ENCODE measurements at regions not wholly inside any gene's neighbourhood (a gene's known extent, or its start where the extent isn't known, plus 50 kb on each side); places are given as distances from the start of the nearest gene placed in this dataset.

GRCh38 chr13:60852886-60853285, 455.9 kb downstream of the TDRD3 start (continued):
- no peak for TF ChIP-seq MXD4 (CRISPR knock-in tag; IDR thresholded peaks at IDR 0.05; ENCODE audit: borderline replicate concordance)

DNA sequence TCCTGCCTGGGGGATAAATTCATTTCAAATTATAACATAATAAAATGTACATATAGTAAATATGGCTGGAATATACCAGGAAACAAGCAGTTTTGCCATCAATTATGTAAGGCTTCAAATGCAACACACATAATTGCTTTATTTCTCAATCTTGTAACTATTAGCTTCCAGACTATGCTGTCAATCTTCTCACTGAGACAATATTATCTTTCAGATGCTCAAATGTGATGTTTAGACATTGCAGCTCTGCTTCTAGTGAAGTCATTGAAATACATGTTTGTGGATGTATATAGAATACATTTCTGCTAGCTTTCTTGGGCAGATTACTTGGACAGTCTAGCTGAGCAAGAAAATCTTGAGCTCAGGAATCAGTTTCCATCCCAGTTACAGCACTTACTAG, 454.4 kb downstream of the TDRD3 start:
- peaks cover 5% of the 10 kb centered on the region for H3K27me3 Mint-ChIP-seq (ENCODE audit: low read depth)
- ATAC-seq (no peak), DNase-seq (ENCODE audit: low spot score) (no peak)
- ChIA-PET POLR2A (no interaction called here), CTCF (no interaction called here)
- H3K27ac Mint-ChIP-seq = no peak overlapping the region
- H3K9me3 Mint-ChIP-seq = peaks cover 43% of the 10 kb centered on the region
- peaks cover 26% of the 10 kb centered on the region for H3K36me3 Mint-ChIP-seq
- TF ChIP-seq SMAD3 (CRISPR knock-in tag; IDR thresholded peaks at IDR 0.05; ENCODE audit: borderline replicate concordance) = no peak
- TF ChIP-seq, protein P1, sequence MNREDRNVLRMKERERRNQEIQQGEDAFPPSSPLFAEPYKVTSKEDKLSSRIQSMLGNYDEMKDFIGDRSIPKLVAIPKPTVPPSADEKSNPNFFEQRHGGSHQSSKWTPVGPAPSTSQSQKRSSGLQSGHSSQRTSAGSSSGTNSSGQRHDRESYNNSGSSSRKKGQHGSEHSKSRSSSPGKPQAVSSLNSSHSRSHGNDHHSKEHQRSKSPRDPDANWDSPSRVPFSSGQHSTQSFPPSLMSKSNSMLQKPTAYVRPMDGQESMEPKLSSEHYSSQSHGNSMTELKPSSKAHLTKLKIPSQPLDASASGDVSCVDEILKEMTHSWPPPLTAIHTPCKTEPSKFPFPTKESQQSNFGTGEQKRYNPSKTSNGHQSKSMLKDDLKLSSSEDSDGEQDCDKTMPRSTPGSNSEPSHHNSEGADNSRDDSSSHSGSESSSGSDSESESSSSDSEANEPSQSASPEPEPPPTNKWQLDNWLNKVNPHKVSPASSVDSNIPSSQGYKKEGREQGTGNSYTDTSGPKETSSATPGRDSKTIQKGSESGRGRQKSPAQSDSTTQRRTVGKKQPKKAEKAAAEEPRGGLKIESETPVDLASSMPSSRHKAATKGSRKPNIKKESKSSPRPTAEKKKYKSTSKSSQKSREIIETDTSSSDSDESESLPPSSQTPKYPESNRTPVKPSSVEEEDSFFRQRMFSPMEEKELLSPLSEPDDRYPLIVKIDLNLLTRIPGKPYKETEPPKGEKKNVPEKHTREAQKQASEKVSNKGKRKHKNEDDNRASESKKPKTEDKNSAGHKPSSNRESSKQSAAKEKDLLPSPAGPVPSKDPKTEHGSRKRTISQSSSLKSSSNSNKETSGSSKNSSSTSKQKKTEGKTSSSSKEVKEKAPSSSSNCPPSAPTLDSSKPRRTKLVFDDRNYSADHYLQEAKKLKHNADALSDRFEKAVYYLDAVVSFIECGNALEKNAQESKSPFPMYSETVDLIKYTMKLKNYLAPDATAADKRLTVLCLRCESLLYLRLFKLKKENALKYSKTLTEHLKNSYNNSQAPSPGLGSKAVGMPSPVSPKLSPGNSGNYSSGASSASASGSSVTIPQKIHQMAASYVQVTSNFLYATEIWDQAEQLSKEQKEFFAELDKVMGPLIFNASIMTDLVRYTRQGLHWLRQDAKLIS (CRISPR knock-in tag; IDR thresholded peaks at IDR 0.05; ENCODE audit: borderline replicate concordance) = no peak
- TF ChIP-seq EMX1 (CRISPR knock-in tag; IDR thresholded peaks at IDR 0.05) = no peak
- no peak for TF ChIP-seq NFYB (CRISPR knock-in tag; conservative IDR thresholded peaks at IDR 0.05; ENCODE audit: low read depth)
- TF ChIP-seq NR2C2 (CRISPR knock-in tag; IDR thresholded peaks at IDR 0.05) = no peak
- TF ChIP-seq ATF2 (CRISPR knock-in tag; IDR thresholded peaks at IDR 0.05; ENCODE audit: borderline replicate concordance, low read depth) = no peak
- TF ChIP-seq IRF2 (CRISPR knock-in tag; IDR thresholded peaks at IDR 0.05; ENCODE audit: borderline replicate concordance, low read depth) = no peak
- no peak for TF ChIP-seq JUN (CRISPR knock-in tag; IDR thresholded peaks at IDR 0.05)
- TF ChIP-seq HMGA2 (CRISPR knock-in tag; IDR thresholded peaks at IDR 0.05) = no peak
- TF ChIP-seq ZNF263 (CRISPR knock-in tag; IDR thresholded peaks at IDR 0.05; ENCODE audit: low read depth) = no peak
- no peak for TF ChIP-seq MAX (CRISPR knock-in tag; IDR thresholded peaks at IDR 0.05)
- TF ChIP-seq TP53 (CRISPR knock-in tag; IDR thresholded peaks at IDR 0.05) = no peak
- no peak for TF ChIP-seq CTCF (IDR thresholded peaks at IDR 0.05)
- TF ChIP-seq ZNF423 (CRISPR knock-in tag; IDR thresholded peaks at IDR 0.05) = no peak
- TF ChIP-seq, protein P2, sequence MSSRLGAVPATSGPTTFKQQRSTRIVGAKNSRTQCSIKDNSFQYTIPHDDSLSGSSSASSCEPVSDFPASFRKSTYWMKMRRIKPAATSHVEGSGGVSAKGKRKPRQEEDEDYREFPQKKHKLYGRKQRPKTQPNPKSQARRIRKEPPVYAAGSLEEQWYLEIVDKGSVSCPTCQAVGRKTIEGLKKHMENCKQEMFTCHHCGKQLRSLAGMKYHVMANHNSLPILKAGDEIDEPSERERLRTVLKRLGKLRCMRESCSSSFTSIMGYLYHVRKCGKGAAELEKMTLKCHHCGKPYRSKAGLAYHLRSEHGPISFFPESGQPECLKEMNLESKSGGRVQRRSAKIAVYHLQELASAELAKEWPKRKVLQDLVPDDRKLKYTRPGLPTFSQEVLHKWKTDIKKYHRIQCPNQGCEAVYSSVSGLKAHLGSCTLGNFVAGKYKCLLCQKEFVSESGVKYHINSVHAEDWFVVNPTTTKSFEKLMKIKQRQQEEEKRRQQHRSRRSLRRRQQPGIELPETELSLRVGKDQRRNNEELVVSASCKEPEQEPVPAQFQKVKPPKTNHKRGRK (CRISPR knock-in tag; IDR thresholded peaks at IDR 0.05; ENCODE audit: borderline replicate concordance) = no peak
- no peak overlapping the region for H3K4me3 Mint-ChIP-seq
- no peaks in the 10 kb centered on the region for H3K4me1 Mint-ChIP-seq

DNA sequence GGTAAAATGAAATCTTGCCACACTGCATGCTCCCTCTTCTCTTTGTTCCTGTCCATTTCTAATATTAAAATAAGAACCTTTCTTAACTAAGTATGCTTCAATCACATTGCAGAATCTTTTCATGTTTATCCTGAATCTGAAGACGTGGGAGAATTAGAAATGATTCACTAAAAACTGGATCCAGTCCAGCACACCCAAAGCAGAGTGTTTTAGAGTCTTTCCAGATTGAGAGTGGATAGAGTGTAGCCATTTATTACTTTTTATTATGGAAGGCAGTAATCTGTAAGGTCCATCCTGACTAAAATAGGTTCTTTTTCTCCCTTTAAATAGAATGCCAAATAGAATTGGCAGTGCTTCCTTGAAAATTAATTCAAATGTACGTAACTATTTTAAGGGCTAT, 453.5 kb downstream of the TDRD3 start:
- DNase-seq (ENCODE audit: low spot score) (no peak), ATAC-seq (no peak)
- no peak overlapping the region for H3K27ac Mint-ChIP-seq
- H3K27me3 Mint-ChIP-seq (ENCODE audit: low read depth) = peaks cover 5% of the 10 kb centered on the region
- H3K4me1 Mint-ChIP-seq = no peaks in the 10 kb centered on the region
- no peak overlapping the region for H3K4me3 Mint-ChIP-seq
- peaks cover 26% of the 10 kb centered on the region for H3K36me3 Mint-ChIP-seq
- CTCF ChIA-PET = no interaction called here
- POLR2A ChIA-PET = no interaction called here
- H3K9me3 Mint-ChIP-seq = peaks cover 46% of the 10 kb centered on the region
- TF ChIP-seq E2F5 (CRISPR knock-in tag; IDR thresholded peaks at IDR 0.05) = no peak
- TF ChIP-seq SMAD4 (CRISPR knock-in tag; IDR thresholded peaks at IDR 0.05) = no peak
- TF ChIP-seq, protein P1 (CRISPR knock-in tag; IDR thresholded peaks at IDR 0.05; ENCODE audit: borderline replicate concordance) = no peak
- TF ChIP-seq ZNF219 (CRISPR knock-in tag; IDR thresholded peaks at IDR 0.05; ENCODE audit: borderline replicate concordance) = no peak
- no peak for TF ChIP-seq ZMAT4 (CRISPR knock-in tag; IDR thresholded peaks at IDR 0.05)

Measured in WTC11 (cell line).